ENCODE measurements at regions not wholly inside any gene's neighbourhood (a gene's known extent, or its start where the extent isn't known, plus 50 kb on each side); places are given as distances from the start of the nearest gene placed in this dataset.

DNA sequence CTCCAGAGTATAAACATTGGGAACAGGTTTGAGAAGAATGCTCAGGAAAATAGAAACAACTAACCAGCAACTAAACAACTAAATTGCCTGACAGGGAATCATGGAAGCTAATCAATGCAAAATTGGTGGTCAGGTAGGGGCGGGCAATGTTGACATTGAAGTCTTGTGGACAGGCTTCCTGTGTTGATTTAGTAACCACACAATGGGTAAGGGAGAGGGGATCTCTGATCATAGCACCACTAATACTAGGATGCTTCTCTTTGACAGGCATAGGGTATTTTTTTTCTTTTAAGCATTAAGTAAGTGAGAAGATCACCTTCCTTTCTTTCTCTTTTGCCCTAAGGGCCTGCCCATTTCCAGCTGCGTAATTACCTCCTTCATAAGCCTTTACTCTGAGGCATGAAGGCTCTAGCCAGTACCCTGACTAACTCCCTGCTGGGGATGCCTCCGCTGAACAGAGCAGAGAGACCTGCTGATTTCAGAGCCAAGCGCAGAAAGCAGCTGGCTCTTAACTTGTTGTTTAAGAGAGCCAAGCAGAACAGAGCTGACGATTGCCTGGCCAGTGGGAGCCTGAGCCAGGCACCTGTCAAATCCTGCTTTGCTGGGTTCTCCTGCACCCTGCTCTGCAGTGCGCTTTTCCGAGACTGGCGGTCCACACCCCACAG lies 118.7 kb downstream of the BMP2 start:
- no peaks in the 10 kb centered on the region for H3K36me3 ChIP-seq (replicated peaks; ENCODE audit: insufficient read depth, low read length)
- H3K9ac ChIP-seq (ENCODE audit: low read length), result no peak overlapping the region
- no peak for DNase-seq
- no peak overlapping the region for H3K27ac ChIP-seq (ENCODE audit: low read length)
- H3K9me3 ChIP-seq (replicated peaks; ENCODE audit: insufficient read depth, low read length), result no peaks in the 10 kb centered on the region
- H2AFZ ChIP-seq (ENCODE audit: low read length), result no peak overlapping the region
- H3F3A ChIP-seq (ENCODE audit: insufficient read depth, low read length), result no peaks in the 10 kb centered on the region
- H4K20me1 ChIP-seq (ENCODE audit: insufficient read depth, low read length), result no peaks in the 10 kb centered on the region
- TF ChIP-seq, protein P1, sequence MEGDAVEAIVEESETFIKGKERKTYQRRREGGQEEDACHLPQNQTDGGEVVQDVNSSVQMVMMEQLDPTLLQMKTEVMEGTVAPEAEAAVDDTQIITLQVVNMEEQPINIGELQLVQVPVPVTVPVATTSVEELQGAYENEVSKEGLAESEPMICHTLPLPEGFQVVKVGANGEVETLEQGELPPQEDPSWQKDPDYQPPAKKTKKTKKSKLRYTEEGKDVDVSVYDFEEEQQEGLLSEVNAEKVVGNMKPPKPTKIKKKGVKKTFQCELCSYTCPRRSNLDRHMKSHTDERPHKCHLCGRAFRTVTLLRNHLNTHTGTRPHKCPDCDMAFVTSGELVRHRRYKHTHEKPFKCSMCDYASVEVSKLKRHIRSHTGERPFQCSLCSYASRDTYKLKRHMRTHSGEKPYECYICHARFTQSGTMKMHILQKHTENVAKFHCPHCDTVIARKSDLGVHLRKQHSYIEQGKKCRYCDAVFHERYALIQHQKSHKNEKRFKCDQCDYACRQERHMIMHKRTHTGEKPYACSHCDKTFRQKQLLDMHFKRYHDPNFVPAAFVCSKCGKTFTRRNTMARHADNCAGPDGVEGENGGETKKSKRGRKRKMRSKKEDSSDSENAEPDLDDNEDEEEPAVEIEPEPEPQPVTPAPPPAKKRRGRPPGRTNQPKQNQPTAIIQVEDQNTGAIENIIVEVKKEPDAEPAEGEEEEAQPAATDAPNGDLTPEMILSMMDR (IDR thresholded peaks at IDR 0.05; ENCODE audit: low read length), result no peak
- TF ChIP-seq EZH2phosphoT487 (IDR thresholded peaks at IDR 0.05; ENCODE audit: low read length) (no peak), EZH2 (optimal IDR thresholded peaks at IDR 0.05; ENCODE audit: low read depth, low read length) (no peak)
- H3K4me3 ChIP-seq (ENCODE audit: low read length), result no peak overlapping the region
- H3K4me1 ChIP-seq (ENCODE audit: low read length), result no peaks in the 10 kb centered on the region
- H3K4me2 ChIP-seq (ENCODE audit: low read depth, low read length), result no peak overlapping the region
- H3K27me3 ChIP-seq (replicated peaks; ENCODE audit: insufficient read depth, low read length), result no peaks in the 10 kb centered on the region
- H3K79me2 ChIP-seq (ENCODE audit: low read length), result no peaks in the 10 kb centered on the region
- H3K9me2 ChIP-seq (replicated peaks; ENCODE audit: insufficient read depth, low read length), result no peaks in the 10 kb centered on the region

DNA sequence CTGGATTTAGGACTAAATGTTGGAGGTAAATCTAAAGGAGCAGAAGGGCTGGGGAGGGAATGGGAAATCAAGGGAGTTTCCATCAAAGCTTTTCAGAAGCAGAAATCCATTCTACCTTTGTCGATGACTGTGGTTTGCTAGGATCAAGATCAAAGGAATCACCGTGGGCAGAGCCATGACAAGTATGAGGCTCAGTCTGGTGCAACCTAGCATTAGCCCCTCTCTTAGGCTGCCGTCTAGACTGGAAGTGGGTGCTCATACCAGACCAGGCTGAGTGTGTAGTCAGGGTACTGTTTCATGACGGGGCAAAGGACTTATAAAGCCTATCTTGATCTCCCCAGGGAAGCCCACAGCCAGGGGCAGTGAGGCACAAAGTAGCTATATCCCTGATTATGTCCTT lies 120.5 kb downstream of the BMP2 start:
- H3K4me1 ChIP-seq (ENCODE audit: low read length), result no peaks in the 10 kb centered on the region
- H3K9me3 ChIP-seq (replicated peaks; ENCODE audit: insufficient read depth, low read length), result no peaks in the 10 kb centered on the region
- H2AFZ ChIP-seq (ENCODE audit: low read length), result no peak overlapping the region
- no peak overlapping the region for H3K27ac ChIP-seq (ENCODE audit: low read length)
- H3K9me2 ChIP-seq (replicated peaks; ENCODE audit: insufficient read depth, low read length), result no peaks in the 10 kb centered on the region
- DNase-seq, result no peak
- TF ChIP-seq EZH2 (optimal IDR thresholded peaks at IDR 0.05; ENCODE audit: low read depth, low read length), result no peak
- TF ChIP-seq, protein P1 (IDR thresholded peaks at IDR 0.05; ENCODE audit: low read length), result no peak
- TF ChIP-seq EZH2phosphoT487 (IDR thresholded peaks at IDR 0.05; ENCODE audit: low read length), result no peak
- no peaks in the 10 kb centered on the region for H3K79me2 ChIP-seq (ENCODE audit: low read length)
- H3K4me2 ChIP-seq (ENCODE audit: low read depth, low read length), result no peak overlapping the region
- no peak overlapping the region for H3K9ac ChIP-seq (ENCODE audit: low read length)
- H3K27me3 ChIP-seq (replicated peaks; ENCODE audit: insufficient read depth, low read length), result no peaks in the 10 kb centered on the region
- no peaks in the 10 kb centered on the region for H4K20me1 ChIP-seq (ENCODE audit: insufficient read depth, low read length)
- no peaks in the 10 kb centered on the region for H3F3A ChIP-seq (ENCODE audit: insufficient read depth, low read length)
- no peak overlapping the region for H3K4me3 ChIP-seq (ENCODE audit: low read length)
- H3K36me3 ChIP-seq (replicated peaks; ENCODE audit: insufficient read depth, low read length), result no peaks in the 10 kb centered on the region

GRCh38 chr20:6888736-6889395 lies 121.4 kb downstream of the BMP2 start:
- H3K4me2 ChIP-seq (ENCODE audit: low read depth, low read length), result no peak overlapping the region
- TF ChIP-seq, protein P1 (IDR thresholded peaks at IDR 0.05; ENCODE audit: low read length), result no peak
- TF ChIP-seq EZH2phosphoT487 (IDR thresholded peaks at IDR 0.05; ENCODE audit: low read length) (no peak), EZH2 (optimal IDR thresholded peaks at IDR 0.05; ENCODE audit: low read depth, low read length) (no peak)
- no peak overlapping the region for H3K27ac ChIP-seq (ENCODE audit: low read length)

More at GRCh38 chr20:6888736-6889395, 121.4 kb downstream of the BMP2 start:
- no peak overlapping the region for H3K4me3 ChIP-seq (ENCODE audit: low read length)
- no peak overlapping the region for H2AFZ ChIP-seq (ENCODE audit: low read length)
- no peaks in the 10 kb centered on the region for H3K27me3 ChIP-seq (replicated peaks; ENCODE audit: insufficient read depth, low read length)
- H4K20me1 ChIP-seq (ENCODE audit: insufficient read depth, low read length), result no peaks in the 10 kb centered on the region
- H3K4me1 ChIP-seq (ENCODE audit: low read length), result no peaks in the 10 kb centered on the region
- DNase-seq, result no peak
- H3K79me2 ChIP-seq (ENCODE audit: low read length), result no peaks in the 10 kb centered on the region
- no peaks in the 10 kb centered on the region for H3K36me3 ChIP-seq (replicated peaks; ENCODE audit: insufficient read depth, low read length)
- no peak overlapping the region for H3K9ac ChIP-seq (ENCODE audit: low read length)
- no peaks in the 10 kb centered on the region for H3K9me2 ChIP-seq (replicated peaks; ENCODE audit: insufficient read depth, low read length)
- H3K9me3 ChIP-seq (replicated peaks; ENCODE audit: insufficient read depth, low read length), result no peaks in the 10 kb centered on the region
- H3F3A ChIP-seq (ENCODE audit: insufficient read depth, low read length), result no peaks in the 10 kb centered on the region
